ENCODE measurements at regions not wholly inside any gene's neighbourhood (a gene's known extent, or its start where the extent isn't known, plus 50 kb on each side); places are given as distances from the start of the nearest gene placed in this dataset.

- dilution Hi-C loops (cut with HindIII; ENCODE audit: low sequenced_read_pairs, unreplicated experiment) = no loop called here
- DNase-seq (no peak), ATAC-seq (ENCODE audit: low read depth) (no peak)
- no CpG with 5 or more reads among the region's 4 CpGs for WGBS, 2 experiments (ENCODE audit: extremely low coverage in 2 of 2, insufficient read length in 1 of 2)
- Histone ChIP-seq H2BK120ac (ENCODE audit: low read depth, low read length) (no peak overlapping the region), H4K8ac (ENCODE audit: low read depth in 2 of 2, low read length in 2 of 2) (no peak overlapping the region), H2BK20ac (ENCODE audit: low read depth, low read length) (no peak overlapping the region), H2AK9ac (replicated peaks; ENCODE audit: low read depth, low read length, poor library complexity) (no peak overlapping the region), H3K14ac (replicated peaks; ENCODE audit: low read depth, low read length) (no peak overlapping the region), H2AFZ (replicated peaks; ENCODE audit: low read length, poor library complexity) (no peak overlapping the region), H3K4me3 (ENCODE audit: insufficient read depth, low read depth, low read length) (no peak overlapping the region), H3K23ac (ENCODE audit: low read depth, low read length) (no peak overlapping the region), H3K36me3 (ENCODE audit: control insufficient read depth, insufficient read depth, low read length) (no peaks in the 10 kb centered on the region), H3K79me1 (ENCODE audit: low read depth in 1 of 2, low read length in 2 of 2) (no peaks in the 10 kb centered on the region), H4K20me1 (ENCODE audit: insufficient read depth, low read length) (no peaks in the 10 kb centered on the region), H3K4me1 (ENCODE audit: control insufficient read depth, insufficient read depth, low read length) (no peaks in the 10 kb centered on the region), H3K9ac (ENCODE audit: low read depth, low read length) (no peak overlapping the region), H3K4me2 (ENCODE audit: low read depth, low read length) (no peak overlapping the region), H2BK15ac (ENCODE audit: low read depth, low read length) (no peak overlapping the region), H2AK5ac (ENCODE audit: low read depth, low read length) (no peak overlapping the region), H3K27ac (ENCODE audit: insufficient read depth, low read length) (no peak overlapping the region), H2BK5ac (ENCODE audit: low read depth, low read length, poor library complexity, severe bottlenecking) (no peak overlapping the region), H3K27me3 (ENCODE audit: control insufficient read depth, insufficient read depth, low read length) (no peaks in the 10 kb centered on the region), H4K5ac (ENCODE audit: low read depth, low read length) (no peak overlapping the region), H3K4ac (ENCODE audit: low read depth, low read length) (no peak overlapping the region), H3K18ac (ENCODE audit: low read depth, low read length) (no peak overlapping the region), H3K56ac (ENCODE audit: extremely low read depth, insufficient read depth, low read length) (no peak overlapping the region), H3K9me3 (ENCODE audit: control insufficient read depth, insufficient read depth, low read length) (no peaks in the 10 kb centered on the region), H3K9me1 (ENCODE audit: insufficient read depth, low read length) (no peaks in the 10 kb centered on the region), H4K91ac (ENCODE audit: insufficient read depth, low read depth, low read length) (no peak overlapping the region)
- BruUV-seq (replicated peaks) = no TSS peak
- in situ Hi-C loops (cut with MboI; ENCODE audit: low sequenced_read_pairs) = loop anchor here (25.0 kb wide), 1 partner anchor 912 kb away; no protein-coding TSS in a partner anchor
- POLR2A ChIA-PET (ENCODE audit: unreplicated experiment) = no interaction called here
- TF ChIP-seq MAZ (IDR thresholded peaks at IDR 0.05; ENCODE audit: borderline replicate concordance, low read depth, low read length) (no peak), NFE2L2 (IDR thresholded peaks at IDR 0.05; ENCODE audit: low read depth, low read length) (no peak), USF2 (IDR thresholded peaks at IDR 0.05; ENCODE audit: low read depth, low read length) (no peak), POLR2A (IDR thresholded peaks at IDR 0.05; ENCODE audit: low read depth, low read length) (no peak), MAFK (IDR thresholded peaks at IDR 0.05; ENCODE audit: low read depth, low read length) (no peak), RCOR1 (IDR thresholded peaks at IDR 0.05; ENCODE audit: insufficient replicate concordance, low read length) (no peak), BHLHE40 (IDR thresholded peaks at IDR 0.05; ENCODE audit: low read depth, low read length) (no peak), FOS (IDR thresholded peaks at IDR 0.05; ENCODE audit: low read depth, low read length) (no peak), ELK1 (IDR thresholded peaks at IDR 0.05; ENCODE audit: borderline replicate concordance, low read depth, low read length) (no peak), SMC3 (IDR thresholded peaks at IDR 0.05; ENCODE audit: low read depth, low read length) (no peak), MXI1 (IDR thresholded peaks at IDR 0.05; ENCODE audit: borderline replicate concordance, low read depth, low read length) (no peak), CHD1 (IDR thresholded peaks at IDR 0.05; ENCODE audit: low read depth, low read length) (no peak), RAD21 (IDR thresholded peaks at IDR 0.05; ENCODE audit: low read length) (no peak)
- intact Hi-C loops (cut with micrococcal nuclease) = loop anchor here (5.0 kb wide), 1 partner anchor 912 kb away; no protein-coding TSS in a partner anchor
- CTCF ChIA-PET = no interaction called here
Measured at GRCh38 chr14:66074537-66074936, 411.6 kb upstream of the CCDC196 start.
